Pancreas (tissue), 10 donors: ENCODE measurements at regions not wholly inside any gene's neighbourhood (a gene's known extent, or its start where the extent isn't known, plus 50 kb on each side); places are given as distances from the start of the nearest gene placed in this dataset.

Source experiments
- ATAC-seq, 4 donors: fragments of 200-7000 bp; cut with Tn5 transposase; one replicate each; pipeline versions ENCODE4 v1.8.0 to v1.9.1; 2020; ENCODE audit warnings: mild to moderate bottlenecking in 4 of 4, moderate library complexity in 4 of 4
- DNase-seq, 6 donors: peaks; one replicate each; pipeline ENCODE4 v3.0.0-alpha.2; 2020
- FAIRE-seq: peaks from 2 replicates; lab custom pipeline; 2012; peaks lifted over from hg19 to GRCh38; lab: Jason Lieb, UNC
- H3K27ac ChIP-seq, 4 donors: fragments of 200-600 bp; sonication (generic); 1 replicate in 3 of 4; 2 replicates in 1 of 4; pipeline versions ENCODE4 v1.5.0 to v1.8.0; 2020
- H3K27me3 ChIP-seq, 4 donors: fragments of 200-600 bp; one replicate each; pipeline ENCODE4 v1.8.0; 2021
- H3K36me3 ChIP-seq, 3 donors: fragments of 200-600 bp; sonication (generic) in 1 of 3; one replicate each; pipeline versions ENCODE4 v1.5.0 to v1.8.0; 2020 to 2021
- H3K4me1 ChIP-seq, 3 donors: fragments of 200-600 bp; one replicate each; pipeline ENCODE4 v1.8.0; 2021
- H3K4me3 ChIP-seq, 4 donors: fragments of 200-600 bp; sonication (generic) in 2 of 4; one replicate each; pipeline versions ENCODE4 v1.5.0 to v1.8.0; 2020 to 2021
- H3K9me3 ChIP-seq, 4 donors: fragments of 200-600 bp; one replicate each; pipeline ENCODE4 v1.8.0; 2021
- whole genome bisulfite sequencing, 2 donors: extraction: QIAGEN DNeasy Blood & Tissue Kit; methylation state at CpG; one replicate each; pipeline ENCODE4 v1.1.7; 2013; 5-methylcytosine and 5-hydroxymethylcytosine counted together
- intact Hi-C, 3 donors: fragments of 100-400 bp; cut with DNase I; formaldehyde crosslinking; loops; one replicate each; pipeline versions ENCODE4 v1.11.1 to v1.14.2; 2022
- TF ChIP-seq, protein P1 (sequence below), 4 donors: fragments of 200-600 bp; sonication (generic) in 3 of 4; IDR thresholded peaks; one replicate each; pipeline versions ENCODE4 v1.5.0 to v1.8.0; 2021; ENCODE audit warnings: antibody characterized with exemption in 4 of 4
- donor health status: healthy with polysubstance abuse.
- donor health status: DM: no; HTN: no; CAD: no; lungs with moderate emphysema.
- donor health status: DM: no; HTN: no; CAD: no.
- donor health status: control.
- donor health status: control.
- donor health status: Bipolar disorder and iron deficiency.
- donor health status: DM: yes; HTN: yes; CAD: no.
- donor health status: DM: no; HTN: no; CAD: no.
- donor health status: DM: no; HTN: no; CAD: no.
- donor health status: DM: yes; HTN: yes; CAD: no.

GRCh38 chr13:47268270-47268669 is 371.4 kb upstream of the HTR2A start:
- Histone ChIP-seq H3K9me3 (no peaks in the 10 kb centered on the region), H3K36me3 (no peaks in the 10 kb centered on the region), H3K4me1 (no peaks in the 10 kb centered on the region), H3K27me3 (no peaks in the 10 kb centered on the region), H3K4me3 (no peak overlapping the region), H3K27ac (no peak overlapping the region)
- DNase-seq = no peak
- TF ChIP-seq, protein P1, sequence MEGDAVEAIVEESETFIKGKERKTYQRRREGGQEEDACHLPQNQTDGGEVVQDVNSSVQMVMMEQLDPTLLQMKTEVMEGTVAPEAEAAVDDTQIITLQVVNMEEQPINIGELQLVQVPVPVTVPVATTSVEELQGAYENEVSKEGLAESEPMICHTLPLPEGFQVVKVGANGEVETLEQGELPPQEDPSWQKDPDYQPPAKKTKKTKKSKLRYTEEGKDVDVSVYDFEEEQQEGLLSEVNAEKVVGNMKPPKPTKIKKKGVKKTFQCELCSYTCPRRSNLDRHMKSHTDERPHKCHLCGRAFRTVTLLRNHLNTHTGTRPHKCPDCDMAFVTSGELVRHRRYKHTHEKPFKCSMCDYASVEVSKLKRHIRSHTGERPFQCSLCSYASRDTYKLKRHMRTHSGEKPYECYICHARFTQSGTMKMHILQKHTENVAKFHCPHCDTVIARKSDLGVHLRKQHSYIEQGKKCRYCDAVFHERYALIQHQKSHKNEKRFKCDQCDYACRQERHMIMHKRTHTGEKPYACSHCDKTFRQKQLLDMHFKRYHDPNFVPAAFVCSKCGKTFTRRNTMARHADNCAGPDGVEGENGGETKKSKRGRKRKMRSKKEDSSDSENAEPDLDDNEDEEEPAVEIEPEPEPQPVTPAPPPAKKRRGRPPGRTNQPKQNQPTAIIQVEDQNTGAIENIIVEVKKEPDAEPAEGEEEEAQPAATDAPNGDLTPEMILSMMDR (IDR thresholded peaks at IDR 0.05) = no peak
- WGBS, 2 donors = 83 to 93% methylated on average over 2 of the region's 2 CpGs
- no peak for ATAC-seq
- no peak for FAIRE-seq
- intact Hi-C loops = no loop called here

- no peak for FAIRE-seq
- intact Hi-C loops = no loop called here
- H3K36me3 ChIP-seq = no peaks in the 10 kb centered on the region
- 39 to 56% methylated on average over 2 of the region's 2 CpGs for WGBS, 2 donors
- no peak for ATAC-seq
- no peak for DNase-seq
- no peaks in the 10 kb centered on the region for H3K4me1 ChIP-seq
- H3K27ac ChIP-seq = no peak overlapping the region
- H3K27me3 ChIP-seq = no peaks in the 10 kb centered on the region
- no peaks in the 10 kb centered on the region for H3K9me3 ChIP-seq
- TF ChIP-seq, protein P1 (IDR thresholded peaks at IDR 0.05) = no peak
- H3K4me3 ChIP-seq = no peak overlapping the region
Measured at GRCh38 chr13:47258384-47258783, 361.5 kb upstream of the HTR2A start.

DNA sequence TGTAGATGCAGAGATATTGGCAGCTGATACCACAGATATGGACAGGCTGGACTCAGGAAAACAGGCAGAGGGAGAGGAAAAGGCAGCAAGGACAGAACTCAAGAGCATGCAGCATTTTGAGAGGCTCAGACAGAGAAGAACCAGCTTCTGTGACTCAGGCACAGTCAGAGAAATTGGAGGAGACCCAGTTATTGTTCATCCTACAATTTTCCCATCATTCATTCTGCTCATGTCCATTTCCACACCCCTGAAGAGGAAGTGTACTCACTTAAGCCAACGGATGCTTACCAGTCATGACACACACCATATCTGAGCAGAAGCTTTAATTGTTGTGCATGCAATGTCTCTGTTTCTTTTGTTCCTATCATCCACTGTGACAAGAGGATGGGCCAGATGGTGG is 359.8 kb upstream of the HTR2A start:
- WGBS, 2 donors = 59 to 77% methylated on average over 1 of the region's 1 CpG
- Histone ChIP-seq H3K9me3 (no peaks in the 10 kb centered on the region), H3K36me3 (no peaks in the 10 kb centered on the region), H3K27me3 (no peaks in the 10 kb centered on the region), H3K4me1 (no peaks in the 10 kb centered on the region), H3K4me3 (no peak overlapping the region), H3K27ac (no peak overlapping the region)
- TF ChIP-seq, protein P1 (IDR thresholded peaks at IDR 0.05) = no peak
- intact Hi-C loops = no loop called here
- DNase-seq (no peak), ATAC-seq (no peak), FAIRE-seq (no peak)

- Histone ChIP-seq H3K27me3 (no peaks in the 10 kb centered on the region), H3K9me3 (no peaks in the 10 kb centered on the region), H3K4me1 (no peaks in the 10 kb centered on the region), H3K4me3 (no peak overlapping the region), H3K27ac (no peak overlapping the region), H3K36me3 (no peaks in the 10 kb centered on the region)
- FAIRE-seq = no peak
- TF ChIP-seq, protein P1 (IDR thresholded peaks at IDR 0.05) = no peak
- intact Hi-C loops = no loop called here
- no peak for DNase-seq
- WGBS, 2 donors = 86 to 93% methylated on average over 1 of the region's 1 CpG
- ATAC-seq = no peak
Measured at GRCh38 chr13:47252627-47253026, 355.8 kb upstream of the HTR2A start.

DNA sequence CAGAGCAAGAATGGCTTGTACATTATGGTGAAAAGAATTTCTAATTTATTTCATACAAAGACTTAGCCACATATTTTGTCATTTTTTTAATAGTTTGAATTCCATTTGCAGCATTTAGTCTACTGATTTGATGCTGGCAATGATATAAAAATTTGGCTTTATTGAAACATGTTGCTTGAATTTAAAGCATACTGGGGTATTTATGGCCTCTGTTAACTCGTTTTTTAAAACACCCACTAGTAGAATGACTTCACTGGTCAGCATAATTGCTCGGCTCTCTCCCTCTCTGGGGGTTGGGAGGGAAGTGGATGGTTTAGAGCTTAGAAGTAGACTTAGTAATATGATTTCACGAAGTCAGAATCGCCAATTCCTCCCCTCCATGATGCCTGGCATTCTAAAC is 354.9 kb upstream of the HTR2A start:
- H3K9me3 ChIP-seq = no peaks in the 10 kb centered on the region
- TF ChIP-seq, protein P1 (IDR thresholded peaks at IDR 0.05) = no peak
- no peak overlapping the region for H3K27ac ChIP-seq
- H3K4me3 ChIP-seq = no peak overlapping the region
- ATAC-seq = no peak
- no peak for FAIRE-seq
- H3K36me3 ChIP-seq = no peaks in the 10 kb centered on the region
- 67 to 76% methylated on average over 4 of the region's 4 CpGs for WGBS, 2 donors
- intact Hi-C loops = no loop called here
- DNase-seq = no peak
- H3K4me1 ChIP-seq = no peaks in the 10 kb centered on the region
- no peaks in the 10 kb centered on the region for H3K27me3 ChIP-seq
